ENCODE measurements at regions not wholly inside any gene's neighbourhood (a gene's known extent, or its start where the extent isn't known, plus 50 kb on each side); places are given as distances from the start of the nearest gene placed in this dataset.

GRCh38 chr14:100422556-100423316, 99.6 kb downstream of the SLC25A47 start:
- Histone ChIP-seq H3K4me2 (no peak overlapping the region), H3K27me3 (ENCODE audit: insufficient read depth, low read depth) (no peaks in the 10 kb centered on the region), H3K9ac (no peak overlapping the region), H2AFZ (ENCODE audit: low read depth) (no peak overlapping the region), H3K4me1 (ENCODE audit: low read depth, poor library complexity, severe bottlenecking) (no peaks in the 10 kb centered on the region), H3K79me2 (ENCODE audit: insufficient read depth, low read depth) (no peaks in the 10 kb centered on the region), H4K20me1 (ENCODE audit: insufficient read depth) (no peaks in the 10 kb centered on the region), H3K36me3 (ENCODE audit: insufficient read depth) (no peaks in the 10 kb centered on the region), H3K27ac (no peak overlapping the region), H3K4me3 (IDR thresholded peaks at IDR 0.05; ENCODE audit: insufficient read depth, low read depth, low read length) (no peak overlapping the region)
- TF ChIP-seq, protein P1, sequence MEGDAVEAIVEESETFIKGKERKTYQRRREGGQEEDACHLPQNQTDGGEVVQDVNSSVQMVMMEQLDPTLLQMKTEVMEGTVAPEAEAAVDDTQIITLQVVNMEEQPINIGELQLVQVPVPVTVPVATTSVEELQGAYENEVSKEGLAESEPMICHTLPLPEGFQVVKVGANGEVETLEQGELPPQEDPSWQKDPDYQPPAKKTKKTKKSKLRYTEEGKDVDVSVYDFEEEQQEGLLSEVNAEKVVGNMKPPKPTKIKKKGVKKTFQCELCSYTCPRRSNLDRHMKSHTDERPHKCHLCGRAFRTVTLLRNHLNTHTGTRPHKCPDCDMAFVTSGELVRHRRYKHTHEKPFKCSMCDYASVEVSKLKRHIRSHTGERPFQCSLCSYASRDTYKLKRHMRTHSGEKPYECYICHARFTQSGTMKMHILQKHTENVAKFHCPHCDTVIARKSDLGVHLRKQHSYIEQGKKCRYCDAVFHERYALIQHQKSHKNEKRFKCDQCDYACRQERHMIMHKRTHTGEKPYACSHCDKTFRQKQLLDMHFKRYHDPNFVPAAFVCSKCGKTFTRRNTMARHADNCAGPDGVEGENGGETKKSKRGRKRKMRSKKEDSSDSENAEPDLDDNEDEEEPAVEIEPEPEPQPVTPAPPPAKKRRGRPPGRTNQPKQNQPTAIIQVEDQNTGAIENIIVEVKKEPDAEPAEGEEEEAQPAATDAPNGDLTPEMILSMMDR (conservative IDR thresholded peaks at IDR 0.05; ENCODE audit: low read depth, low read length), result no peak

DNA sequence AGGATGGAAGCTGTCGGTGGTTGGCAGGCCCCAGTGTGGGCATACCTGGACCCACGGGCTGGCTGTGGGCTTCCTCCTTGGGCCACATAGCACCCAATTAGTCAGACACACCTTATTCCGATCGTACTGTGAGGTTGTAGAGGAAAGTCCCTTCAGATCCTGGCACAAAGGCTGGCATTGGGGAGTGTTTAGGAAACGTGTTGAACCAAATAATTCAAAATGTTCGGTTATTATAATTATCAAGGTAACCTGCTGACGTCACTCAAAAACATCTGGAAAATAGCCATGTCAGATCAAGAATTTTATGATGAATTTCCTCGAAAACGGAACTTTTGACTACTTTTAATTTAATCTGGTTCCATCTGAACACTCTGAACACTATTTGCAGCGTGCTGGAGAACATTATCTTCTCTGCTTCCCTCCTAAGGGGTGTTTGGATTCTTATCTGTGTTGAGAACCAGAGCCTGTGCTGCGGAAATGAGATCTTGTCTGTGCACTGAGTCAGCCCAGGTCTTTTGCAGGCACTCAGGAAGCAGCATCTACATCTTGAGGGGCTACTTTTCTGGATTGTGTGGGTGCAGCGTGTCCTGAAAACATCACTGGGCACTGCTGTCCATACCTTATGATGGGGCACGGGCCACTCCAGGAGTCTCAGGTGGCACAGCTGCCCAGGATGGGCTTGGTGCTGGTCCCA, 100.3 kb downstream of the SLC25A47 start:
- TF ChIP-seq, protein P1 (conservative IDR thresholded peaks at IDR 0.05; ENCODE audit: low read depth, low read length), result no peak
- Histone ChIP-seq H3K27me3 (ENCODE audit: insufficient read depth, low read depth) (no peaks in the 10 kb centered on the region), H3K27ac (no peak overlapping the region), H3K4me3 (IDR thresholded peaks at IDR 0.05; ENCODE audit: insufficient read depth, low read depth, low read length) (no peak overlapping the region), H4K20me1 (ENCODE audit: insufficient read depth) (no peaks in the 10 kb centered on the region), H3K4me1 (ENCODE audit: low read depth, poor library complexity, severe bottlenecking) (no peaks in the 10 kb centered on the region), H2AFZ (ENCODE audit: low read depth) (no peak overlapping the region), H3K9ac (no peak overlapping the region), H3K79me2 (ENCODE audit: insufficient read depth, low read depth) (no peaks in the 10 kb centered on the region), H3K36me3 (ENCODE audit: insufficient read depth) (no peaks in the 10 kb centered on the region), H3K4me2 (no peak overlapping the region)

- no peaks in the 10 kb centered on the region for H3K79me2 ChIP-seq (ENCODE audit: insufficient read depth, low read depth)
- no peak overlapping the region for H3K27ac ChIP-seq
- H3K4me3 ChIP-seq (IDR thresholded peaks at IDR 0.05; ENCODE audit: insufficient read depth, low read depth, low read length), result no peak overlapping the region
- H2AFZ ChIP-seq (ENCODE audit: low read depth), result no peak overlapping the region
- no peaks in the 10 kb centered on the region for H3K27me3 ChIP-seq (ENCODE audit: insufficient read depth, low read depth)
- H3K4me2 ChIP-seq, result no peak overlapping the region
- H3K9ac ChIP-seq, result no peak overlapping the region
- H3K36me3 ChIP-seq (ENCODE audit: insufficient read depth), result no peaks in the 10 kb centered on the region
- H3K4me1 ChIP-seq (ENCODE audit: low read depth, poor library complexity, severe bottlenecking), result no peaks in the 10 kb centered on the region
- no peaks in the 10 kb centered on the region for H4K20me1 ChIP-seq (ENCODE audit: insufficient read depth)
- TF ChIP-seq, protein P1 (conservative IDR thresholded peaks at IDR 0.05; ENCODE audit: low read depth, low read length), result no peak
These were observed 101.6 kb downstream of the SLC25A47 start for GRCh38 chr14:100424504-100425428.

- Histone ChIP-seq H3K36me3 (ENCODE audit: insufficient read depth) (no peaks in the 10 kb centered on the region), H3K27ac (no peak overlapping the region), H3K4me2 (no peak overlapping the region), H3K4me3 (IDR thresholded peaks at IDR 0.05; ENCODE audit: insufficient read depth, low read depth, low read length) (no peak overlapping the region), H4K20me1 (ENCODE audit: insufficient read depth) (no peaks in the 10 kb centered on the region), H2AFZ (ENCODE audit: low read depth) (no peak overlapping the region), H3K4me1 (ENCODE audit: low read depth, poor library complexity, severe bottlenecking) (no peaks in the 10 kb centered on the region), H3K9ac (no peak overlapping the region), H3K79me2 (ENCODE audit: insufficient read depth, low read depth) (no peaks in the 10 kb centered on the region), H3K27me3 (ENCODE audit: insufficient read depth, low read depth) (no peaks in the 10 kb centered on the region)
- TF ChIP-seq, protein P1 (conservative IDR thresholded peaks at IDR 0.05; ENCODE audit: low read depth, low read length), result no peak
These were observed 102.3 kb downstream of the SLC25A47 start for GRCh38 chr14:100425429-100425827.

Data from KMS-11 (cell line).